HG02938 (cell line): ENCODE measurements at regions not wholly inside any gene's neighbourhood (a gene's known extent, or its start where the extent isn't known, plus 50 kb on each side); places are given as distances from the start of the nearest gene placed in this dataset.

ENCODE experiments used
- ATAC-seq: cut with Tn5 transposase; IDR thresholded peaks from one replicate; pipeline ENCODE4 v1.9.1; 2021; ENCODE audit warnings: mild to moderate bottlenecking, moderate library complexity; ENCODE audit not compliant: unreplicated experiment

- no peak for ATAC-seq
Measured at GRCh38 chr6:165961233-165961632, 206.4 kb downstream of the TBXT start.

GRCh38 chr6:165960695-165961094, 207.0 kb downstream of the TBXT start:
- no peak for ATAC-seq

- no peak for ATAC-seq
Measured at GRCh38 chr6:165959627-165960026, 208.0 kb downstream of the TBXT start.

- no peak for ATAC-seq
Measured at GRCh38 chr6:165956874-165957273, 210.8 kb downstream of the TBXT start.

- ATAC-seq, result no peak
Measured at GRCh38 chr6:165952514-165952913, 215.1 kb downstream of the TBXT start.

- no peak for ATAC-seq
Measured at GRCh38 chr6:165950316-165950715, 217.3 kb downstream of the TBXT start.

- ATAC-seq, result no peak
Measured at GRCh38 chr6:165949324-165949723, 218.3 kb downstream of the TBXT start.

- ATAC-seq, result no peak
Measured at GRCh38 chr6:165944002-165944466, 223.6 kb downstream of the TBXT start.

- ATAC-seq, result no peak
Measured at GRCh38 chr6:165941786-165942185, 225.9 kb downstream of the TBXT start.

- ATAC-seq, result no peak
Measured at GRCh38 chr6:165941249-165941775, 226.3 kb downstream of the TBXT start.

GRCh38 chr6:165940366-165940765, 227.3 kb downstream of the TBXT start:
- ATAC-seq, result no peak

GRCh38 chr6:165939601-165940290, 227.9 kb downstream of the TBXT start:
- ATAC-seq, result no peak

- no peak for ATAC-seq
Measured at GRCh38 chr6:165939047-165939446, 228.6 kb downstream of the TBXT start.

- ATAC-seq, result no peak
Measured at GRCh38 chr6:165937564-165938358, 229.9 kb downstream of the TBXT start.

- ATAC-seq, result no peak
Measured at GRCh38 chr6:165936660-165937059, 231.0 kb downstream of the TBXT start.

- ATAC-seq, result no peak
Measured at GRCh38 chr6:165936096-165936495, 231.6 kb downstream of the TBXT start.

- ATAC-seq, result no peak
Measured at GRCh38 chr6:165931675-165932074, 236.0 kb downstream of the TBXT start.

- ATAC-seq, result no peak
Measured at GRCh38 chr6:165930668-165931214, 236.9 kb downstream of the TBXT start.

GRCh38 chr6:165929607-165930006, 238.0 kb downstream of the TBXT start:
- ATAC-seq, result no peak

- no peak for ATAC-seq
Measured at GRCh38 chr6:165926378-165926777, 241.3 kb downstream of the TBXT start.

GRCh38 chr6:165925474-165926156, 242.0 kb downstream of the TBXT start:
- ATAC-seq, result no peak
